Suprapubic skin (tissue), 4 donors: ENCODE measurements at regions not wholly inside any gene's neighbourhood (a gene's known extent, or its start where the extent isn't known, plus 50 kb on each side); places are given as distances from the start of the nearest gene placed in this dataset.
"Not testable (repeated sequence)": the region's sequence is repeated elsewhere in the genome, so short reads cannot be mapped to it uniquely, and the experiment has no call there.

Source experiments
- DNase-seq, 2 donors: peaks; one replicate each; pipeline ENCODE4 v3.0.0-alpha.2; 2019; ENCODE audit warnings: low spot score in 2 of 2
- H3K27ac ChIP-seq: fragments of 200-600 bp; sonication (generic); one replicate; pipeline ENCODE4 v1.5.1; 2019
- H3K27me3 ChIP-seq: fragments of 200-600 bp; sonication (generic); one replicate; pipeline ENCODE4 v1.5.1; 2019
- H3K36me3 ChIP-seq: fragments of 200-600 bp; sonication (generic); one replicate; pipeline ENCODE4 v1.5.1; 2019
- H3K4me1 ChIP-seq: fragments of 200-600 bp; sonication (generic); one replicate; pipeline ENCODE4 v1.5.1; 2019
- H3K4me3 ChIP-seq: fragments of 200-600 bp; sonication (generic); one replicate; pipeline ENCODE4 v1.5.1; 2019; ENCODE audit warnings: mild to moderate bottlenecking
- H3K9me3 ChIP-seq: fragments of 200-600 bp; sonication (generic); one replicate; pipeline ENCODE4 v1.5.1; 2019
- CTCF ChIP-seq, 2 donors: fragments of 200-600 bp in 1 of 2; fragments of 450-650 bp in 1 of 2; sonication (generic) in 1 of 2; IDR thresholded peaks; one replicate each; pipeline ENCODE4 v1.5.1; 2016 to 2019; ENCODE audit warnings: antibody characterized with exemption in 2 of 2, mild to moderate bottlenecking in 1 of 2, moderate library complexity in 1 of 2
- EP300 ChIP-seq: sonication (generic); formaldehyde crosslinking; IDR thresholded peaks from one replicate; pipeline ENCODE4 v1.6.1; 2017; ENCODE audit warnings: antibody characterized with exemption
- POLR2A ChIP-seq, 2 donors: fragments of 450-650 bp; IDR thresholded peaks; one replicate each; pipeline ENCODE4 v1.6.1; 2017; ENCODE audit warnings: antibody characterized with exemption in 2 of 2, mild to moderate bottlenecking in 2 of 2, moderate library complexity in 2 of 2
- POLR2AphosphoS5 ChIP-seq, 3 donors: sonication (generic); formaldehyde crosslinking; IDR thresholded peaks; one replicate each; pipeline ENCODE4 v1.6.1; 2017; ENCODE audit warnings: antibody characterized with exemption in 3 of 3
- WGBS: methylation state at CpG from one replicate; pipeline ENCODE4 v1.1.5; 2018; 5-methylcytosine and 5-hydroxymethylcytosine counted together

DNA sequence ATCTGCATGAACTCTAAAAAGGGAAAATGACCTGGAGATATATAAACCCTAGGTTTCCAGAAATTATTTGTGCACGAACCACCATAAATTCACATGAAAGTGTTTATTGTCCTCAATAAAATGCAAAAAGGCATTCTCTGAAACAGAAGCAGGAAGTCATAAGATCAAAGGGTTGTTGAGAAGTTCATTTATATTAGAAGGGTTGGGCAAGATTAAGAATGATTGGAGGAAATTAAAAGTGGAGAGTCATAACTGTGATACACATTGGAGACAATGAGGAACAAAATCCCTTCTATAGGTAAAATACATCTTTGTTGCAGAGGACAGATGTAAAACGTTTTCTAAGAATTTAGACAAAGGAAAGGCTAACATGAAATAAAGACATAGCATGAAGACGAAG, 476.8 kb downstream of the CBLN4 start:
- WGBS = 40% methylated on average over 3 of the region's 3 CpGs
- TF ChIP-seq POLR2A (IDR thresholded peaks at IDR 0.05) = no peak
- no peak for TF ChIP-seq POLR2AphosphoS5 (IDR thresholded peaks at IDR 0.05)
- TF ChIP-seq CTCF (IDR thresholded peaks at IDR 0.05) = no peak
- TF ChIP-seq EP300 = no peak

GRCh38 chr20:55522296-55522815, 483.0 kb downstream of the CBLN4 start:
- DNase-seq = no peak
- WGBS = 75% methylated on average over 4 of the region's 4 CpGs
- no peak for TF ChIP-seq EP300
- no peak for TF ChIP-seq POLR2AphosphoS5 (IDR thresholded peaks at IDR 0.05)
- no peak for TF ChIP-seq POLR2A (IDR thresholded peaks at IDR 0.05)
- TF ChIP-seq CTCF (IDR thresholded peaks at IDR 0.05) = no peak

More for the DNA sequence above, 476.8 kb downstream of the CBLN4 start:
- Histone ChIP-seq H3K4me1 (no peaks in the 10 kb centered on the region), H3K27me3 (no peaks in the 10 kb centered on the region), H3K27ac (no peak overlapping the region), H3K4me3 (no peak overlapping the region), H3K9me3 (no peaks in the 10 kb centered on the region), H3K36me3 (no peaks in the 10 kb centered on the region)
- no peak for DNase-seq

DNA sequence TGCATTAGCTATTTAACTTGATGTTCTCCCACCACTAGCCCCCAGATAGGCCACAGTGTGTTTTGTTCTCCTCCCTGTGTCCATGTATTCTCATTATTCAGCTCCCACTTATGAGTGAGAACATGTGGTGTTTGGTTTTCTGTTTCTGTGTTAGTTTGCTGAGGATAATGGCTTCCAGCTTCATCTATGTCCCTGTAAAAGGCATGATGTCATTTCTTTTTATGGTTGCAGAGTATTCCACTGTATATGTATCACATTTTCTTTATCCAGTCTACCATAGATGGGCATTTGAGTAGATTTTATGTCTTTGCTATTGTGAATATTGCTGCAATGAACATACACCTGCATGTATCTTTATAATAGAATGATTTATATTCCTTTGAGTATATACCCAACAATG, 487.7 kb downstream of the CBLN4 start:
- DNase-seq, H3K4me1 ChIP-seq, H3K36me3 ChIP-seq, H3K9me3 ChIP-seq, H3K27ac ChIP-seq, H3K4me3 ChIP-seq, H3K27me3 ChIP-seq: not testable (repeated sequence)

More at GRCh38 chr20:55522296-55522815, 483.0 kb downstream of the CBLN4 start:
- H3K27me3 ChIP-seq = no peaks in the 10 kb centered on the region
- no peaks in the 10 kb centered on the region for H3K36me3 ChIP-seq
- H3K4me3 ChIP-seq = no peak overlapping the region
- H3K4me1 ChIP-seq = no peaks in the 10 kb centered on the region
- H3K27ac ChIP-seq = no peak overlapping the region
- H3K9me3 ChIP-seq = no peaks in the 10 kb centered on the region

GRCh38 chr20:55515832-55516231, 489.5 kb downstream of the CBLN4 start:
- TF ChIP-seq POLR2AphosphoS5 (IDR thresholded peaks at IDR 0.05) (no peak), EP300 (no peak), CTCF (IDR thresholded peaks at IDR 0.05) (no peak), POLR2A (IDR thresholded peaks at IDR 0.05) (no peak)
- no peak for DNase-seq
- 78% methylated on average over 3 of the region's 3 CpGs for WGBS
- Histone ChIP-seq H3K36me3 (no peaks in the 10 kb centered on the region), H3K4me1 (no peaks in the 10 kb centered on the region), H3K27ac (no peak overlapping the region), H3K27me3 (no peaks in the 10 kb centered on the region), H3K4me3 (no peak overlapping the region), H3K9me3 (no peaks in the 10 kb centered on the region)

DNA sequence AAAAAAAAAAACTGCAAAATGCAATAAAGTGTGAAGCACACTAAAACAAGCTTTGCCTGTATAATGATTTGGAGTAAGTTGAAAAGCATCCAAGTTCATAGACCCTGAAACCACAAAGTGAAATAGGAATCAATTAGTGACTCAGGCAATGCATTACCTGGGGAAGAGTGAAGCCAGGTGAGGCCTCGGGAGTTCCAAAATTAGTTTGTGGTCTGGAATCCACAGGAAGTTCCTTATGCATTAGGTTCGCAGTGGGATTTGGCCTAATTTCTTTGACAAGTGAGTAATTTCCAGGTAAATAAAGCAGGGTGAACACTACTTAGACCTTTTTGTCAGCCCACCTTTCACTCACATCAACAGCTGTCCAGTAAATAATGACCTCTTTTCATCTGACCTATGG, 490.8 kb downstream of the CBLN4 start:
- Histone ChIP-seq H3K4me3 (no peak overlapping the region), H3K27me3 (no peaks in the 10 kb centered on the region), H3K27ac (no peak overlapping the region), H3K4me1 (no peaks in the 10 kb centered on the region), H3K36me3 (no peaks in the 10 kb centered on the region), H3K9me3 (no peaks in the 10 kb centered on the region)
- no peak for TF ChIP-seq CTCF (IDR thresholded peaks at IDR 0.05)
- TF ChIP-seq EP300 = no peak
- no peak for TF ChIP-seq POLR2AphosphoS5 (IDR thresholded peaks at IDR 0.05)
- TF ChIP-seq POLR2A (IDR thresholded peaks at IDR 0.05) = no peak
- no peak for DNase-seq
- WGBS = 76% methylated on average over 2 of the region's 2 CpGs

- TF ChIP-seq EP300 (no peak), CTCF (IDR thresholded peaks at IDR 0.05) (no peak), POLR2AphosphoS5 (IDR thresholded peaks at IDR 0.05) (no peak), POLR2A (IDR thresholded peaks at IDR 0.05) (no peak)
- H3K9me3 ChIP-seq = no peaks in the 10 kb centered on the region
- no peak for DNase-seq
- no peak overlapping the region for H3K27ac ChIP-seq
- no peak overlapping the region for H3K4me3 ChIP-seq
- no peaks in the 10 kb centered on the region for H3K27me3 ChIP-seq
- H3K36me3 ChIP-seq = no peaks in the 10 kb centered on the region
- 62% methylated on average over 4 of the region's 4 CpGs for WGBS
- H3K4me1 ChIP-seq = no peaks in the 10 kb centered on the region
Measured at GRCh38 chr20:55513954-55514353, 491.4 kb downstream of the CBLN4 start.
